HG03175 (cell line): ENCODE measurements at regions not wholly inside any gene's neighbourhood (a gene's known extent, or its start where the extent isn't known, plus 50 kb on each side); places are given as distances from the start of the nearest gene placed in this dataset.

Experiments used
- ATAC-seq: cut with Tn5 transposase; IDR thresholded peaks from one replicate; pipeline ENCODE4 v1.9.1; 2021; ENCODE audit warnings: mild to moderate bottlenecking, moderate library complexity; ENCODE audit not compliant: unreplicated experiment

DNA sequence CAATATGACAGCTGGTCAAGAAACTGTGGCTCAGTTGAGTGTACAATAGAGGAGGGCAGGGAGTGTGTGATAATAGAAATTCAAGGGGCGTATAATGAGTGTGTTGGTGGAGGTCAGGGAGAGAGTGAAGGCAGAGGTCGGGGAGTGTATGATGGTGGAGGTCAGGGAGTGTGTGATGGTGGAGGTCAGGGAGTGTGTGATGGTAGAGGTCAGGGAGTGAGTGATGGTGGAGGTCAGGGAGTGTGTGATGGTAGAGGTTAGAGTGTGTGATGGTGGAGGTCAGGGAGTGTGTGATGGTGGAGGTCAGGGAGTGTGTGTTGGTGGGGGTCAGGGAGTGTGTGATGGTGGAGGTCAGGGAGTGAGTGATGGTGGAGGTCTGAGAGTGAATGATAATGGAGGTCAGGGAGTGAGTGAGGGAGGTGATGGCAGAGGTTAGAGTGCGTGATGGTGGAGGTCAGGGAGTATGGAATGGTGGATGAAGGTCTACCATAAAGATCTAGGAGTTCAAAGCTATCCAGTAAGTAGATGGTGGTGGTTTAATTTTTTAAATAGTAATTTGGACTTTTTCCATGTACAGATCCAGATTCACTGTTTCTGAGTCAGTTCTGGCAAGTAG lies 57.7 kb upstream of the TNS3 start:
- ATAC-seq = no peak

DNA sequence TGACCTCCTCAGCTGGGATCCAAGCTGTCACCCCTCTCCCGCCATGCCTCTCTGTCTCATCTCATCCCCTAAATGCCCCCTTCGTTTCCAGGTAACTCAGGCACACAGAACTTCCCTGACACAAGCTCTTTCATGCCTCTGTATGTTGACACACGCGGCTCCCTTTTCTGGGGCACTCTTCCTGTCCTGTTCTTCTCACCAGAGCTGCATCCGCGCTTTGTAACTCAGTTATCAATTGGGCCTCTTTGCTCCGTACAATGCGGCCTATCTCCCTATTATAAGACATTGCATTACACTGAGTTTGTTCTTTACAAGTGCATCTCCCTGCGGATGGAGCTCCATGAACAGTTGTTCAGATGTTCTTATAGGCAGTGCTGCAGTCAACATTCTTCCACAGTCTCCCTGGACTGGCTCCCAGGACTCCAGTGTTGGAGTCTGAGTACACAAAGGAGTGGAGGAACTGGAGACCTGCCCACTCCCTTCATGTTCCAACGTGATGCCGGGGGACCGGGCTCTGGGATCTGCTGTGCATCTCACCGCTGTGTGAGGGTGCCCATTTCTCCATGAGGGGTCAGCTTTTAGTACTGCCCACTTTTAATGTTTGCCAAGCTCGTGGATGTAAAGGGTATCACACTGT lies 56.9 kb upstream of the TNS3 start:
- no peak for ATAC-seq

DNA sequence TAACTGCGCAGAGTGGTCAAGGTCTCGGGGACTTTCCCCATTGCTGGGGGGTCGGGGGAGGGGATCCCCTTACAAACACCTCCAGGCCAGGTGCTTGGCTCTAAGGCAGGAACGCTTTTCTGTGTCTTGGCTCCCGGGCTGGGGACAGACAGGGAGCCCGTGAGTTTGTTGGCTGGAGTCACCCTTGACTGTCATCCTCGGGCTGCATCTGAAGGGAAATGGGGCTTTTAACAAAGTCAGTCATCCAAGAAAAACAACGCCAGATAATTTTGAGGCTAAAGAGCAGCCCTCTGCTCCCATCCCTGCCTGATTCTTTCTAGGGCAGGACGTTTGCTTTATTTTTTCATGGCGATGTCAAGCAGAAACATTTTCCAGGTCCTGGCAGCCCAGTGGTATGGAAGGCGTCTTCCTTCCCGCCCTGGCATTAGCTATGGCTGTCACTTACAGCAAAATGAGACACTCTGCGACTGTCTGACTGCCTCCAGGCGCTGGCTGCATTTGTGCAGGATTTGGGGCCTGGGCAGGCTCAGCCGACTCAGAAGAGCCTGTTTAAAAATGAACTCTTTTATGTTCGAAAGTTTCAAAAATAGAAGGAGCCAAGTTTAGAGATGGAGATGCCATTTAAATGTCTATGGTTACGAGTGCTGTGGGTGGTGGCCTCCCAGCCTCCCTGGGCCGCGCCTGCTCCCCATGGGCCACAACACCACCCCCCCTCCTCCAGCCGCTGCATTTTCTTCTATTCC lies 54.7 kb upstream of the TNS3 start:
- no peak for ATAC-seq

DNA sequence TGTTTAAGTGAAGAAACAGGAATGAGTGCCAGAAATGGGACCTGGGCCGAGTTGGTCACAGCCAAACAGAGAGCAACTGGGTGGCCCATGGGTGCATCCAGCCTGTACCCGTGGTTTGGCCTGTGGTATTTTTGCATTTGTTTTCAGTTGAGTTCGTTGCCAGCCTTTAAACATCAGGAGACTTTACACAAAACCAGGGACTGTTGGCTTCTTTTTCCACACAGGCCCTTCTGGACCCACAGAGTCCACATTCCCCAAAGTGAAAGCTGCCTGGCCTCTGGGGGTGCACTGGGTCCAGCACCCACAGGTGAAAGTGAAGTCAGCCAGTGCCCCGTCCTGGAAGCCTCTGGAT lies 54.1 kb upstream of the TNS3 start:
- no peak for ATAC-seq

DNA sequence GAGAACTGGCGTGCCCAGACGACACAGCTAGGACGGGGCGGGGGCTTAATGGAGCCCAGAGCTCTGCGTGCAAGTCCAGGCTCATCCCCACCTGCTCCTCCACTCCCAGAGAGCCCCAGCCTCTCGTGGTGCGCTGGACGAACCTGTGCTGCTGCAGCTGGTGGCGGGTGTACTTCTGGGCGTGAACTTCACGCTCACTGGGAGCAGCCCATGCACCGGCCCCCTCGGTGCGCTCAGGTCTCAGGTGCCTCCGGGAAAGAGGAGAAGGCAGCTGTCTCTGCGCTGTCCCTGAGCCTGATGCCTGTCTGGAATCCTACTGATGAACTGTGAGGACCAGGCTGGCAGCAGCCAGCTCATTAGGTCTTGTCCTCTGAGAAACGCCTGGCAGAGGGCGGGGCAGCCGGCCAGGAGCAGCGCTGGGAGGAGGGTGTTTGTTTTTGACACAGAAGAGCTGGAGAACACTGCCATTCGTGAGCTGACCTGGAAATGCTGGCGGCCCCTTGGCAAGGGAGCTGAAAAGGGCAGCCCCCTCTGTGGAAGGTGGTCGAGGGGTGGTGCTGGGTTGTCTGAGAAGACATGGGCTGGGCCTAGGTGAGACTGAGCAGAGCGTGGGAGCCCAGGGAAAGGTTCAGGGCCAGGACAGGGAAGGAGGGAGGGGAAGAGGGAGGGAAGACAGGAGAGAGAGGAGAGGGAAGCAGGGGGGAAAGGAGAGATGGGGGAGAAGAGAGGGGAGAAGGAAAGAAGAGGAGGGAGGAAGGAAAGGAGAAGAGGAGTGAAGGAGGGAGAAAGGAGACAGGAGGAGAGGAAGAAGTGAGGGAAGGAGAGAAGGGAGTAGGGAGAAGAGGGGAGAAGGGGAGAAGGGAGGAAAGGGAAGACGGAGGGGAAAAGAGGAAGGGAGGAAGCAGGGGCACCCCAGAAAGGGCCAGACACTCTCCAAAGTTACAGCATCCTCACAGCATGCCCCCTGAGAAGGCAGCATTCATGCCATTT lies 53.5 kb upstream of the TNS3 start:
- ATAC-seq = no peak

DNA sequence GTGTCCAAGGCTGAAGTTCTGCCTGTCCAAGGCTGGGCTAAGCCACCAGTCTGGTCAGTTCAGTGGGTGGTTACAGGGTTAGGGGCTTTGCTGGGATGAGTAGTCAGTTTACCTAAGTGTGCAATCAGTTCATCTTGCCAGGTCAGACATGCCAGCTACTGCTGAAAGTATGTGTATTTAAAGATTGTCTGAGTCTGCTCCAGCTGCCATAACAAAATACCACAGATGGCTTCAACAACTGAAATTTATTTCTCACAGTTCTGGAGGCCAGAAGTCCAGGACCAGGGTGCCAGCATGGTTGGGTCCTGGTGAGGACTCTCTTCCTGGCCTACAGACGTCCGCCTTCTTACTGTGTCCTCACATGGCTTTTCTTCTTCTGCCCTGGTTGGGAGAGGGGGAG lies 52.4 kb upstream of the TNS3 start:
- ATAC-seq = no peak

DNA sequence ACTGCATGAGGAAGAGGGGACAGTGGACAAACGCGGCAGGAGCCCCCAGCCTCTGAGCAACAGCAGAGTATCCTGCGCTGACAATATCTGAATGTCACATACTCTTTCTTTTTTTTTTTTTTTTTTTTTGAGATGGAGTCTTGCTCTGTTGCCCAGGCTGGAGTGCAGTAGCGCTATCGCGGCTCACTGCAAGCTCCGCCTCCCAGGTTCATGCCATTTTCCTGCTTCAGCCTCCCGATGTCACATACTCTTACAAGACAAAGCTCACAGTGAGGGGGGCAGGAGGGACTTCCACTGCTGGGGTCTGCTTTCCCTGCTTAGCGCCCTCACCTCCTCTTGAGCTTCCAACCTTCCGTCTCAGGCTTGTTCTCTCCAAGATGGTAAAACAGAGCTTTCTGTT lies 51.2 kb upstream of the TNS3 start:
- ATAC-seq = no peak
